Psoas muscle (tissue), 7 donors: ENCODE measurements at regions not wholly inside any gene's neighbourhood (a gene's known extent, or its start where the extent isn't known, plus 50 kb on each side); places are given as distances from the start of the nearest gene placed in this dataset.

Experiments
- ATAC-seq, 4 donors: fragments of 200-7000 bp; cut with Tn5 transposase; one replicate each; pipeline ENCODE4 v1.9.1; 2020; ENCODE audit warnings: moderate library complexity in 3 of 4, mild to moderate bottlenecking in 2 of 4
- DNase-seq, 2 donors: peaks; one replicate each; pipeline ENCODE4 v3.0.0-alpha.2; 2020
- H3K27ac ChIP-seq: fragments of 200-600 bp; one replicate; pipeline ENCODE4 v1.8.0; 2022
- H3K27me3 ChIP-seq, 3 donors: fragments of 200-600 bp in 1 of 3; one replicate each; pipeline versions ENCODE4 v1.6.1 to v1.8.0; 2013 to 2022; ENCODE audit warnings: low read length in 2 of 3, mild to moderate bottlenecking in 2 of 3, moderate library complexity in 1 of 3; ENCODE audit not compliant: insufficient read depth in 3 of 3
- H3K36me3 ChIP-seq, 2 donors: fragments of 200-600 bp in 1 of 2; one replicate each; pipeline versions ENCODE4 v1.6.1 to v1.8.0; 2013 to 2022; ENCODE audit warnings: low read depth in 1 of 2, mild to moderate bottlenecking in 1 of 2, moderate library complexity in 1 of 2; ENCODE audit not compliant: insufficient read depth in 1 of 2
- H3K4me1 ChIP-seq: fragments of 200-600 bp; one replicate; pipeline ENCODE4 v1.8.0; 2022
- H3K4me3 ChIP-seq: fragments of 200-600 bp; one replicate; pipeline ENCODE4 v1.8.0; 2022; ENCODE audit warnings: mild to moderate bottlenecking
- H3K9me3 ChIP-seq: fragments of 200-600 bp; one replicate; pipeline ENCODE4 v1.8.0; 2022
- CTCF ChIP-seq: fragments of 200-600 bp; IDR thresholded peaks from one replicate; pipeline ENCODE4 v1.8.0; 2022; ENCODE audit warnings: antibody characterized with exemption
- WGBS, 3 donors: extraction: QIAGEN DNeasy Blood & Tissue Kit; methylation state at CpG; one replicate each; pipeline versions ENCODE4 v1.1.6 to v1.1.7; 2013; 5-methylcytosine and 5-hydroxymethylcytosine counted together
- intact Hi-C, 2 donors: fragments of 100-400 bp; cut with DNase I; formaldehyde crosslinking; loops; one replicate each; pipeline versions ENCODE4 v1.11.0 to v1.14.2; 2022
- donor health status: healthy with polysubstance abuse.
- donor health status: DM: no; HTN: no; CAD: no; lungs with moderate emphysema.
- donor health status: Bipolar disorder and iron deficiency.
- donor health status: healthy.
- donor health status: DM: yes; HTN: yes; CAD: no.
- donor health status: DM: no; HTN: no; CAD: no.
- donor health status: DM: yes; HTN: yes; CAD: no.

DNA sequence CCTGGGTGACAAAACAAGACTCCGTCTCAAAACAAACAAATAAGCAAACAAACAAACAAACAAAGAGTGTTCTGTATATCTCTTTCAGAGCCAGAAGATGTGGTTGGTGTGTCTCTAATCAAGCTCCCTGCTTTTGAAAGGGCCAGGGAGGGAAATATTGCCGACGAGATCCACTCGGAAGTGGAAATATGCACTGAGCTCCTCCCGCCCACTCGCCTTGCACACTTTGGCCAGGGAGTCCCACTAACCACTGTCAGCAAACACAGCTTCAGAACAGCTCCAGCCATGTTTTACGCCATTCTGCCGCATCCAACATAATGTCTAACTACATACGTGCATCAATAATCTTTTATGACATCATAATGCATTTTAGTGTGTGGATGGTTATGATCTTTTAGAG, 155.5 kb upstream of the VSTM2B start:
- DNase-seq (no peak), ATAC-seq (no peak)
- Histone ChIP-seq H3K4me3 (no peak overlapping the region), H3K9me3 (no peaks in the 10 kb centered on the region), H3K36me3 (no peaks in the 10 kb centered on the region), H3K27ac (no peak overlapping the region), H3K27me3 (peaks cover 0 to 31% (median 2%) of the 10 kb centered on the region in 3 donors), H3K4me1 (no peaks in the 10 kb centered on the region)
- 83 to 86% (median 84%) methylated on average over 9 of the region's 9 CpGs for WGBS, 3 donors
- TF ChIP-seq CTCF, result no peak
- intact Hi-C loops, result no loop called here

DNA sequence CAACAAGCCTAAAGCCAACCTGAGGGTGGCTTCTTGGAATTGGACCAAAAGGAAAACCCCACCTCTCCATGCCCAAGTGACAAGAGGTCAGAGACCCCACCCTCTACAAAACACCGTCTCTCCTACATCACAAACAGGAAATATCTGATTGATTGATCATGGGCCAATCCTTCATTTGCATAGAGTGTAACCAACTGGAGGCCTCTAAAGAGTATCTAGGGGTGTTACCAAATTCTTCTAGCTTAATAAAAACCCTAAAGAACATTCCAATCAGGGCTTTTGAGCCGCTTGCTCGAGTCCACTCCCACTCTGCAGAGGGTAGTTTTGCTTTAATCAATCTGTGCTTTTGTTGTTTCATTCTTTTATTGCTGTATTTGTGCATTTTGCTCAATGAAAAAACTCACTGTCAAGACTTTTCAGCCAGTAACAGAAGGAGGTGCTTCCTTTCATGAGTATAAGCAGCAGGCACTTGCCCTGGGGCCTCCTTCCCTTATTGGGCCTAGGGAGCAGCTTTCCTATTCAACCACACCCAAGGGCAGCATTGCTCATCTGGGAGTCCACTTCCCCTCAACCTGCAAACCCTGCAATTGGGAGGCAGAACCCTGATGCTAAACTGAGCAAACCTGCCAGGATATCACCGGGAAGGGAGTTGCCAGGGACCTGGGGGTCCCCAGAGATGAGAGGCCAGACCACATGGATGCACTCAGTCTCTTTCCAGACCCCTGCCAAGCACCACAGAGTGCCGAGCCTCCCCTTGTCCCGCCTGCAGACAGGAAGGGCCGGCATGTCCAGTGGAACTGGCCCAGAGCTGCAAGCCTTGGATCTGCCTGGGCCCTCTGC, 154.3 kb upstream of the VSTM2B start:
- ATAC-seq (no peak), DNase-seq (no peak)
- Histone ChIP-seq H3K27ac (no peak overlapping the region), H3K9me3 (no peaks in the 10 kb centered on the region), H3K27me3 (peaks cover 0 to 21% (median 0%) of the 10 kb centered on the region in 3 donors), H3K4me1 (no peaks in the 10 kb centered on the region), H3K36me3 (no peaks in the 10 kb centered on the region), H3K4me3 (no peak overlapping the region)
- no peak for TF ChIP-seq CTCF
- WGBS, 3 donors, result 55 to 81% (median 61%) methylated on average over 7 of the region's 7 CpGs
- intact Hi-C loops, result no loop called here

- Histone ChIP-seq H3K9me3 (no peaks in the 10 kb centered on the region), H3K4me3 (no peak overlapping the region), H3K27me3 (peaks cover 0 to 16% (median 0%) of the 10 kb centered on the region in 3 donors), H3K27ac (no peak overlapping the region), H3K4me1 (no peaks in the 10 kb centered on the region), H3K36me3 (no peaks in the 10 kb centered on the region)
- DNase-seq (no peak), ATAC-seq (no peak)
- 58 to 61% (median 60%) methylated on average over 5 of the region's 5 CpGs for WGBS, 3 donors
- intact Hi-C loops, result no loop called here
- TF ChIP-seq CTCF, result no peak
Observed at GRCh38 chr19:29372091-29372415, 153.7 kb upstream of the VSTM2B start.

GRCh38 chr19:29372461-29372860, 153.3 kb upstream of the VSTM2B start:
- DNase-seq (no peak), ATAC-seq (no peak)
- H3K27me3 ChIP-seq, result peaks cover 0 to 16% (median 0%) of the 10 kb centered on the region in 3 donors
- 80 to 88% (median 85%) methylated on average over 3 of the region's 3 CpGs for WGBS, 3 donors
- no peak overlapping the region for H3K4me3 ChIP-seq
- no peak overlapping the region for H3K27ac ChIP-seq
- intact Hi-C loops, result no loop called here
- H3K4me1 ChIP-seq, result no peaks in the 10 kb centered on the region
- no peaks in the 10 kb centered on the region for H3K36me3 ChIP-seq
- no peaks in the 10 kb centered on the region for H3K9me3 ChIP-seq
- TF ChIP-seq CTCF, result no peak
